ENCODE measurements at regions not wholly inside any gene's neighbourhood (a gene's known extent, or its start where the extent isn't known, plus 50 kb on each side); places are given as distances from the start of the nearest gene placed in this dataset.

GRCh38 chr12:75836533-75836932 is 195.0 kb downstream of the PHLDA1 start:
- no peak overlapping the region for H3K27ac ChIP-seq (ENCODE audit: low read depth, low read length)
- Mint-ChIP-seq H3K27me3 (peaks cover 0 to 18% (median 0%) of the 10 kb centered on the region in 5 donors), H3K9me3 (peaks cover 0 to 6% (median 0%) of the 10 kb centered on the region in 11 donors), H3K27ac (no peak overlapping the region), H3K36me3 (no peaks in the 10 kb centered on the region), H3K4me3 (no peak overlapping the region), H3K4me1 (no peaks in the 10 kb centered on the region)
- DNase-seq (no peak), ATAC-seq (no peak)
- H3K4me1 ChIP-seq (ENCODE audit: control insufficient read depth in 2 of 2, insufficient read depth in 2 of 2, low read length in 2 of 2), result no peaks in the 10 kb centered on the region
- ChIA-PET POLR2A (no interaction called here), CTCF (no interaction called here)
- intact Hi-C loops (cut with micrococcal nuclease), result no loop called here
- H3K27me3 ChIP-seq (ENCODE audit: control insufficient read depth in 2 of 2, insufficient read depth in 2 of 2, low read length in 2 of 2), result no peaks in the 10 kb centered on the region
- H3K36me3 ChIP-seq (ENCODE audit: control insufficient read depth in 2 of 3, insufficient read depth in 3 of 3, low read length in 3 of 3), result no peaks in the 10 kb centered on the region
- no peaks in the 10 kb centered on the region for H3K9me3 ChIP-seq (ENCODE audit: control insufficient read depth in 2 of 3, low read length in 3 of 3)
- no peak overlapping the region for H3K4me3 ChIP-seq (ENCODE audit: low read length)

- no peaks in the 10 kb centered on the region for H3K36me3 Mint-ChIP-seq
- Histone ChIP-seq H3K4me1 (ENCODE audit: control insufficient read depth in 2 of 2, insufficient read depth in 2 of 2, low read length in 2 of 2) (no peaks in the 10 kb centered on the region), H3K4me3 (ENCODE audit: low read length) (no peak overlapping the region), H3K27me3 (ENCODE audit: control insufficient read depth in 2 of 2, insufficient read depth in 2 of 2, low read length in 2 of 2) (no peaks in the 10 kb centered on the region), H3K36me3 (ENCODE audit: control insufficient read depth in 2 of 3, insufficient read depth in 3 of 3, low read length in 3 of 3) (no peaks in the 10 kb centered on the region), H3K27ac (ENCODE audit: low read depth, low read length) (no peak overlapping the region), H3K9me3 (ENCODE audit: control insufficient read depth in 2 of 3, low read length in 3 of 3) (no peaks in the 10 kb centered on the region)
- H3K4me3 Mint-ChIP-seq, result no peak overlapping the region
- H3K27me3 Mint-ChIP-seq, result peaks cover 0 to 19% (median 0%) of the 10 kb centered on the region in 5 donors
- intact Hi-C loops (cut with micrococcal nuclease), result no loop called here
- no peak overlapping the region for H3K27ac Mint-ChIP-seq
- peaks cover 0 to 5% (median 0%) of the 10 kb centered on the region in 11 donors for H3K9me3 Mint-ChIP-seq
- DNase-seq, result no peak
- no peaks in the 10 kb centered on the region for H3K4me1 Mint-ChIP-seq
- ChIA-PET POLR2A (no interaction called here), CTCF (no interaction called here)
- no peak for ATAC-seq
These were observed 197.0 kb downstream of the PHLDA1 start for GRCh38 chr12:75834591-75834990.

DNA sequence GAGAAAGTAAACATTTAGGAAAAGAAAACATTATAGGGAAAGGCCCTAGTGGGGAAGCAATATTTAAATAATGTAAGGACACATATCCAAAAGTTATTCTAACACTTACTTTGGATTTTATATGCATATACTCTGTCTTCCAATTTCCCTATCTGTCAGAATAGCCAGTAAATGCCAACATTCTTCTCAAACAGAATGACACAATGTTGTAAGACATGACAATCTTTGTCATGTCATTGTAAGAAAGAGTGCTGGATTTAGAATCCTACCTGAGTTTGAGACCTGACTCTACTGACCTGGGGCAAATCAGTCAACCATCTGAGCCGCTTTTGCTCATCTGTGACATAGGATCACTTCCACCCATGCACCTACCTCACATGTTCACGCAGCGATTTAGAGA is 198.3 kb downstream of the PHLDA1 start:
- Histone ChIP-seq H3K9me3 (ENCODE audit: control insufficient read depth in 2 of 3, low read length in 3 of 3) (no peaks in the 10 kb centered on the region), H3K4me1 (ENCODE audit: control insufficient read depth in 2 of 2, insufficient read depth in 2 of 2, low read length in 2 of 2) (no peaks in the 10 kb centered on the region), H3K4me3 (ENCODE audit: low read length) (no peak overlapping the region), H3K27me3 (ENCODE audit: control insufficient read depth in 2 of 2, insufficient read depth in 2 of 2, low read length in 2 of 2) (no peaks in the 10 kb centered on the region), H3K36me3 (ENCODE audit: control insufficient read depth in 2 of 3, insufficient read depth in 3 of 3, low read length in 3 of 3) (no peaks in the 10 kb centered on the region), H3K27ac (ENCODE audit: low read depth, low read length) (no peak overlapping the region)
- Mint-ChIP-seq H3K4me3 (no peak overlapping the region), H3K9me3 (peaks cover 0 to 5% (median 0%) of the 10 kb centered on the region in 11 donors), H3K36me3 (no peaks in the 10 kb centered on the region), H3K4me1 (no peaks in the 10 kb centered on the region), H3K27me3 (peaks cover 0 to 22% (median under 1%) of the 10 kb centered on the region in 5 donors), H3K27ac (no peak overlapping the region)
- POLR2A ChIA-PET, result no interaction called here
- DNase-seq, result no peak
- intact Hi-C loops (cut with micrococcal nuclease), result no loop called here
- no peak for ATAC-seq
- CTCF ChIA-PET, result no interaction called here

- H3K9me3 Mint-ChIP-seq, result peaks cover 0 to 5% (median 0%) of the 10 kb centered on the region in 11 donors
- H3K4me1 ChIP-seq (ENCODE audit: control insufficient read depth in 2 of 2, insufficient read depth in 2 of 2, low read length in 2 of 2), result no peaks in the 10 kb centered on the region
- intact Hi-C loops (cut with micrococcal nuclease), result no loop called here
- H3K36me3 ChIP-seq (ENCODE audit: control insufficient read depth in 2 of 3, insufficient read depth in 3 of 3, low read length in 3 of 3), result no peaks in the 10 kb centered on the region
- ATAC-seq (no peak), DNase-seq (no peak)
- no peaks in the 10 kb centered on the region for H3K36me3 Mint-ChIP-seq
- H3K27me3 Mint-ChIP-seq, result peaks cover 0 to 22% (median 5%) of the 10 kb centered on the region in 5 donors
- H3K9me3 ChIP-seq (ENCODE audit: control insufficient read depth in 2 of 3, low read length in 3 of 3), result no peaks in the 10 kb centered on the region
- no peaks in the 10 kb centered on the region for H3K27me3 ChIP-seq (ENCODE audit: control insufficient read depth in 2 of 2, insufficient read depth in 2 of 2, low read length in 2 of 2)
- H3K27ac ChIP-seq (ENCODE audit: low read depth, low read length), result no peak overlapping the region
- no peak overlapping the region for H3K4me3 Mint-ChIP-seq
- ChIA-PET CTCF (interaction anchor here (0.8 kb wide), 1 partner anchor 18 kb away, joined by 3 read pairs; no protein-coding TSS in a partner anchor), POLR2A (no interaction called here)
- H3K4me1 Mint-ChIP-seq, result no peaks in the 10 kb centered on the region
- H3K27ac Mint-ChIP-seq, result no peak overlapping the region
- no peak overlapping the region for H3K4me3 ChIP-seq (ENCODE audit: low read length)
These were observed 200.2 kb downstream of the PHLDA1 start for GRCh38 chr12:75831402-75831801.

- POLR2A ChIA-PET, result no interaction called here
- Histone ChIP-seq H3K4me3 (ENCODE audit: low read length) (no peak overlapping the region), H3K27ac (ENCODE audit: low read depth, low read length) (no peak overlapping the region), H3K27me3 (ENCODE audit: control insufficient read depth in 2 of 2, insufficient read depth in 2 of 2, low read length in 2 of 2) (no peaks in the 10 kb centered on the region), H3K9me3 (ENCODE audit: control insufficient read depth in 2 of 3, low read length in 3 of 3) (no peaks in the 10 kb centered on the region), H3K4me1 (ENCODE audit: control insufficient read depth in 2 of 2, insufficient read depth in 2 of 2, low read length in 2 of 2) (no peaks in the 10 kb centered on the region), H3K36me3 (ENCODE audit: control insufficient read depth in 2 of 3, insufficient read depth in 3 of 3, low read length in 3 of 3) (no peaks in the 10 kb centered on the region)
- CTCF ChIA-PET, result no interaction called here
- ATAC-seq (no peak), DNase-seq (no peak)
- intact Hi-C loops (cut with micrococcal nuclease), result no loop called here
- Mint-ChIP-seq H3K27me3 (peaks cover 0 to 31% (median 5%) of the 10 kb centered on the region in 5 donors), H3K4me3 (no peak overlapping the region), H3K27ac (no peak overlapping the region), H3K36me3 (no peaks in the 10 kb centered on the region), H3K9me3 (peaks cover 0 to 5% (median 0%) of the 10 kb centered on the region in 11 donors), H3K4me1 (no peaks in the 10 kb centered on the region)
These were observed 204.5 kb downstream of the PHLDA1 start for GRCh38 chr12:75827061-75827460.

DNA sequence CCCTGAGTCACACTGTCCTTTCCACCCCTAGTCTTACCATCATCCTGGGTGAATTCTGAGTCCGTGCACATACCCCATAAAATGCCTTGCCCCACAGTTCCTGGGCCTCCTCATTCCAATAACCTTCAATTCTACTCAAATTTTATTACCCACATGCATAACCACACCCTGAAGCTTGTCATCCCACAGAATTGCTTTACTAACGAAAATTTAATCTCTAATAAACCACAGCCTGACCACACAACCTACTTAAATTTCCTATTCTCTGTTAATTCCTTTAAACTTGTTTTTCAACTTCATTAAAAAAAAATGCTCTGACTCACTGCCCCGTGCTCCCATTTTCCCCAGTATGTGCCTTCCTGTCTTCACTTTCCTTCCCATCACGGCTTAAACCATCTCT is 205.9 kb downstream of the PHLDA1 start:
- peaks cover 0 to 31% (median 5%) of the 10 kb centered on the region in 5 donors for H3K27me3 Mint-ChIP-seq
- no peaks in the 10 kb centered on the region for H3K27me3 ChIP-seq (ENCODE audit: control insufficient read depth in 2 of 2, insufficient read depth in 2 of 2, low read length in 2 of 2)
- no peaks in the 10 kb centered on the region for H3K4me1 Mint-ChIP-seq
- no peak overlapping the region for H3K4me3 ChIP-seq (ENCODE audit: low read length)
- H3K36me3 Mint-ChIP-seq, result no peaks in the 10 kb centered on the region
- H3K9me3 Mint-ChIP-seq, result peaks cover 0 to 5% (median 0%) of the 10 kb centered on the region in 11 donors
- no peak for ATAC-seq
- no peak for DNase-seq
- intact Hi-C loops (cut with micrococcal nuclease), result no loop called here
- no peaks in the 10 kb centered on the region for H3K9me3 ChIP-seq (ENCODE audit: control insufficient read depth in 2 of 3, low read length in 3 of 3)
- H3K4me1 ChIP-seq (ENCODE audit: control insufficient read depth in 2 of 2, insufficient read depth in 2 of 2, low read length in 2 of 2), result no peaks in the 10 kb centered on the region
- no peak overlapping the region for H3K4me3 Mint-ChIP-seq
- ChIA-PET CTCF (no interaction called here), POLR2A (no interaction called here)
- H3K36me3 ChIP-seq (ENCODE audit: control insufficient read depth in 2 of 3, insufficient read depth in 3 of 3, low read length in 3 of 3), result no peaks in the 10 kb centered on the region
- no peak overlapping the region for H3K27ac Mint-ChIP-seq
- H3K27ac ChIP-seq (ENCODE audit: low read depth, low read length), result no peak overlapping the region

DNA sequence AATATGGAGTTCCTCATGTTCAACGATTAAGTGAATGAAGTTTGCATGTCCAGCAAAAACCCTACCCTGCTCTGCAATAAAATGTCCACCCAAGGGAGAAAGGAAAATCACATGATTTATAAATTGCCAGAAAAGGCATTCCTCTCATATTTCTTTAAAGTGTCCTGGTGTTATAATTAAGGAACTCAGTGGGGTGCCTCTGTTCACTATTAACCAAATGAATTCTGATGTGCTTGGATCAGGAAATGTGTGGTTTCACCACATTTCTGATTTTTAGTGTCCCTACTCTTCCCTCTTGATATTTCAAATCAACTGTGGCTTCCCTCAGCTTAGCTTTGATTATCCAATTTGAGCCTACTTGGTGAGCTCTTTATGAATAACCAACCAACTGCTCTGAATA is 208.1 kb downstream of the PHLDA1 start:
- Histone ChIP-seq H3K36me3 (ENCODE audit: control insufficient read depth in 2 of 3, insufficient read depth in 3 of 3, low read length in 3 of 3) (no peaks in the 10 kb centered on the region), H3K27me3 (ENCODE audit: control insufficient read depth in 2 of 2, insufficient read depth in 2 of 2, low read length in 2 of 2) (no peaks in the 10 kb centered on the region), H3K9me3 (ENCODE audit: control insufficient read depth in 2 of 3, low read length in 3 of 3) (no peaks in the 10 kb centered on the region), H3K4me3 (ENCODE audit: low read length) (no peak overlapping the region), H3K4me1 (ENCODE audit: control insufficient read depth in 2 of 2, insufficient read depth in 2 of 2, low read length in 2 of 2) (no peaks in the 10 kb centered on the region), H3K27ac (ENCODE audit: low read depth, low read length) (no peak overlapping the region)
- Mint-ChIP-seq H3K27ac (no peak overlapping the region), H3K27me3 (peaks cover 0 to 23% (median 5%) of the 10 kb centered on the region in 5 donors), H3K9me3 (no peaks in the 10 kb centered on the region), H3K4me3 (no peak overlapping the region), H3K4me1 (no peaks in the 10 kb centered on the region), H3K36me3 (no peaks in the 10 kb centered on the region)
- ChIA-PET POLR2A (no interaction called here), CTCF (no interaction called here)
- DNase-seq (no peak), ATAC-seq (no peak)
- intact Hi-C loops (cut with micrococcal nuclease), result no loop called here

All from naive thymus-derived CD4-positive, alpha-beta T cell (primary cell).